H1 (cell line): ENCODE measurements at regions not wholly inside any gene's neighbourhood (a gene's known extent, or its start where the extent isn't known, plus 50 kb on each side); places are given as distances from the start of the nearest gene placed in this dataset.

ENCODE experiments used
- CTCF ChIA-PET: fragments of 300-600 bp; sonication (Branson Sonifier 250); formaldehyde crosslinking; loops from one replicate; lab custom pipeline; 2021; ENCODE audit not compliant: partially characterized antibody; lab: Charles Lee
- POLR2A ChIA-PET: fragments of 300-600 bp; sonication (Branson Sonifier 250); formaldehyde crosslinking; loops from one replicate; lab custom pipeline; 2021; ENCODE audit warnings: inconsistent platforms; ENCODE audit not compliant: partially characterized antibody; lab: Charles Lee
- DNase-seq, 2 experiments: peaks; one replicate each; pipeline versions ENCODE4 v3.0.0 to v3.0.0-alpha.2; 2010 to 2022; ENCODE audit warnings: low spot score in 2 of 2, low read depth in 1 of 2, mixed read lengths in 1 of 2
- FAIRE-seq: peaks from 2 replicates; lab custom pipeline; 2011; peaks lifted over from hg19 to GRCh38; lab: Jason Lieb, UNC
- H2AFZ ChIP-seq: 2 replicates; pipeline ENCODE4 v1.8.1; 2012; ENCODE audit warnings: low read length, inconsistent platforms
- H2AK5ac ChIP-seq: 2 replicates; pipeline ENCODE4 v1.6.1; 2013; ENCODE audit warnings: low read depth, low read length
- H2BK120ac ChIP-seq: replicated peaks from 2 replicates; pipeline ENCODE3; 2013; ENCODE audit warnings: low read depth, low read length, inconsistent platforms
- H2BK12ac ChIP-seq: 2 replicates; pipeline ENCODE4 v1.6.1; 2013; ENCODE audit warnings: low read depth, low read length
- H2BK15ac ChIP-seq: 2 replicates; pipeline ENCODE4 v1.6.1; 2013; ENCODE audit warnings: low read length
- H2BK20ac ChIP-seq: 2 replicates; pipeline ENCODE4 v1.6.1; 2013; ENCODE audit warnings: low read length
- H2BK5ac ChIP-seq: 2 replicates; pipeline ENCODE4 v1.6.1; 2013; ENCODE audit warnings: low read depth, low read length
- H3K14ac ChIP-seq: 2 replicates; pipeline ENCODE4 v1.6.1; 2013; ENCODE audit warnings: inconsistent platforms; ENCODE audit not compliant: insufficient read length
- H3K18ac ChIP-seq: 2 replicates; pipeline ENCODE4 v1.6.1; 2013; ENCODE audit warnings: low read length; ENCODE audit errors: extremely low read depth
- H3K23ac ChIP-seq: 2 replicates; pipeline ENCODE4 v1.6.1; 2013; ENCODE audit warnings: inconsistent platforms; ENCODE audit not compliant: insufficient read length
- H3K23me2 ChIP-seq: 2 replicates; pipeline ENCODE4 v1.6.1; 2013; ENCODE audit warnings: low read depth, low read length
- H3K27ac ChIP-seq: 2 replicates; pipeline ENCODE4 v1.6.1; 2011; ENCODE audit warnings: low read depth, low read length, inconsistent platforms
- H3K27me3 ChIP-seq, 4 experiments: replicated peaks in 1 of 4; 1 replicate in 1 of 4; 2 replicates in 3 of 4; pipeline versions ENCODE4 v1.6.1 to v1.8.1; 2011 to 2013; ENCODE audit warnings: low read length in 3 of 4, mild to moderate bottlenecking in 3 of 4, inconsistent platforms in 2 of 4, mixed read lengths in 2 of 4, moderate library complexity in 1 of 4; ENCODE audit not compliant: control insufficient read depth in 3 of 4, insufficient read depth in 3 of 4; ENCODE audit errors: extremely low read depth in 1 of 4
- H3K36me3 ChIP-seq, 4 experiments: 2 replicates each; pipeline versions ENCODE4 v1.6.1 to v1.8.1; 2011 to 2013; ENCODE audit warnings: mild to moderate bottlenecking in 4 of 4, low read length in 3 of 4, moderate library complexity in 2 of 4, control low read depth in 1 of 4, inconsistent platforms in 1 of 4; ENCODE audit not compliant: insufficient read depth in 4 of 4, control insufficient read depth in 2 of 4
- H3K4ac ChIP-seq: replicated peaks from 2 replicates; pipeline ENCODE3; 2013; ENCODE audit warnings: low read length, low read depth, mixed read lengths, inconsistent platforms; ENCODE audit not compliant: insufficient read length
- H3K4me1 ChIP-seq, 4 experiments: replicated peaks in 1 of 4; 1 replicate in 1 of 4; 2 replicates in 3 of 4; pipeline versions ENCODE4 v1.6.1 to v1.8.1; 2011 to 2013; ENCODE audit warnings: low read length in 3 of 4, inconsistent platforms in 2 of 4, mixed read lengths in 1 of 4; ENCODE audit not compliant: insufficient read depth in 4 of 4, control insufficient read depth in 3 of 4
- H3K4me2 ChIP-seq, 2 experiments: 2 replicates each; pipeline versions ENCODE4 v1.6.1 to v1.8.1; 2011 to 2013; ENCODE audit warnings: low read depth in 2 of 2, low read length in 2 of 2, control low read depth in 1 of 2, inconsistent platforms in 1 of 2, mild to moderate bottlenecking in 1 of 2; ENCODE audit not compliant: insufficient read depth in 1 of 2
- H3K4me3 ChIP-seq, 4 experiments: fragments of 200-600, 300-600 bp in 1 of 4; sonication (generic), shearing (Covaris generic), sonication (Bioruptor Twin) in 1 of 4; 2 replicates each; pipeline versions ENCODE4 v1.5.1 to v1.8.1; 2011 to 2016; ENCODE audit warnings: low read length in 4 of 4, low read depth in 3 of 4, control low read depth in 2 of 4, inconsistent platforms in 2 of 4, mild to moderate bottlenecking in 2 of 4, mixed read lengths in 1 of 4, moderate library complexity in 1 of 4; ENCODE audit not compliant: insufficient read depth in 2 of 4; ENCODE audit errors: extremely low read depth in 1 of 4
- H3K56ac ChIP-seq: replicated peaks from 2 replicates; pipeline ENCODE3; 2013; ENCODE audit warnings: low read depth, mild to moderate bottlenecking, mixed read lengths, low read length, inconsistent platforms; ENCODE audit not compliant: insufficient read length
- H3K79me1 ChIP-seq: 2 replicates; pipeline ENCODE4 v1.6.1; 2013; ENCODE audit warnings: low read depth, low read length, control low read depth
- H3K79me2 ChIP-seq, 2 experiments: 2 replicates each; pipeline versions ENCODE4 v1.6.1 to v1.8.1; 2012 to 2013; ENCODE audit warnings: low read length in 2 of 2, mild to moderate bottlenecking in 2 of 2, inconsistent platforms in 1 of 2; ENCODE audit not compliant: insufficient read depth in 2 of 2, control insufficient read depth in 1 of 2
- H3K9ac ChIP-seq, 4 experiments: replicated peaks in 1 of 4; 1 replicate in 1 of 4; 2 replicates in 3 of 4; pipeline versions ENCODE4 v1.6.1 to v1.8.1; 2011 to 2013; ENCODE audit warnings: low read depth in 3 of 4, low read length in 3 of 4, control low read depth in 2 of 4, mild to moderate bottlenecking in 2 of 4, moderate library complexity in 2 of 4, inconsistent platforms in 1 of 4; ENCODE audit errors: extremely low read depth in 1 of 4
- H3K9me3 ChIP-seq, 2 experiments: 2 replicates each; pipeline versions ENCODE4 v1.6.1 to v1.8.1; 2012 to 2013; ENCODE audit warnings: mild to moderate bottlenecking in 2 of 2, moderate library complexity in 2 of 2, control low read depth in 1 of 2, inconsistent platforms in 1 of 2, low read depth in 1 of 2, low read length in 1 of 2, mixed read lengths in 1 of 2; ENCODE audit not compliant: insufficient read depth in 2 of 2
- H4K20me1 ChIP-seq, 2 experiments: replicated peaks in 1 of 2; 2 replicates each; pipeline versions ENCODE3 to v1.8.1; 2011 to 2013; ENCODE audit warnings: inconsistent platforms in 2 of 2, low read length in 2 of 2, mild to moderate bottlenecking in 1 of 2; ENCODE audit not compliant: insufficient read depth in 2 of 2, control insufficient read depth in 1 of 2
- H4K5ac ChIP-seq: 2 replicates; pipeline ENCODE4 v1.6.1; 2013; ENCODE audit warnings: low read length, low read depth, mixed read lengths, inconsistent platforms; ENCODE audit not compliant: insufficient read length
- H4K8ac ChIP-seq: 2 replicates; pipeline ENCODE4 v1.8.0; 2013; ENCODE audit warnings: mild to moderate bottlenecking, moderate library complexity, low read length, inconsistent platforms; ENCODE audit not compliant: insufficient read depth; ENCODE audit errors: extremely low read depth
- H4K91ac ChIP-seq: replicated peaks from 2 replicates; pipeline ENCODE3; 2013; ENCODE audit warnings: low read length, mixed read lengths, inconsistent platforms; ENCODE audit not compliant: insufficient read length
- SP4 ChIP-seq: IDR thresholded peaks from 2 replicates; pipeline ENCODE4 v1.6.1; 2012; ENCODE audit warnings: low read length, inconsistent platforms
- WGBS, 2 experiments: shearing (Covaris generic) in 1 of 2; methylation state at CpG; one replicate each; pipeline versions ENCODE4 v1.1.6 to v1.1.7; 2013 to 2015; ENCODE audit warnings: low lambda C conversion rate in 2 of 2, mixed read lengths in 2 of 2, inconsistent platforms in 1 of 2, low coverage in 1 of 2, missing lambda C conversion rate in 1 of 2; ENCODE audit not compliant: insufficient replicate concordance in 2 of 2, insufficient coverage in 1 of 2, insufficient read length in 1 of 2; ENCODE audit errors: extremely low coverage in 1 of 2, missing lambda C conversion rate in 1 of 2; 5-methylcytosine and 5-hydroxymethylcytosine counted together

- POLR2A ChIA-PET, result interaction anchor here (0.7 to 1.1 kb wide), 3 partner anchors 12 to 1212 kb away, joined by 3 to 4 read pairs (median 4); no protein-coding TSS in a partner anchor
Measured at GRCh38 chr16:87177673-87178072, 139.5 kb downstream of the C16orf95 start.

More at GRCh38 chr16:87177673-87178072, 139.5 kb downstream of the C16orf95 start:
- H4K20me1 ChIP-seq, result no peaks in the 10 kb centered on the region
- H3K4me2 ChIP-seq, result peak overlapping the region; percentile 59 to 68
- H3K9me3 ChIP-seq, result no peaks in the 10 kb centered on the region
- H3K4me1 ChIP-seq, result peaks cover 0 to 16% (median 9%) of the 10 kb centered on the region in 4 experiments; a peak in 6 of 7 replicates
- no peak overlapping the region for H3K56ac ChIP-seq
- peaks cover 0 to 6% (median 1%) of the 10 kb centered on the region in 4 experiments; a peak in 3 of 7 replicates for H3K27me3 ChIP-seq
- H2BK12ac ChIP-seq, result no peak overlapping the region
- no peak for FAIRE-seq
- no peak overlapping the region for H4K5ac ChIP-seq
- H3K27ac ChIP-seq, result no peak overlapping the region
- no peak overlapping the region for H3K4ac ChIP-seq
- CTCF ChIA-PET, result interaction anchor here (0.9 to 3.0 kb wide), 10 partner anchors 12 to 613 kb away, joined by 3 to 13 read pairs (median 4); no protein-coding TSS in a partner anchor
- H3K18ac ChIP-seq, result no peak overlapping the region; the same call in 1 of the 2 replicates
- no peak overlapping the region for H2BK15ac ChIP-seq
- no peak for DNase-seq
- H3K36me3 ChIP-seq, result no peaks in the 10 kb centered on the region
- peak overlapping the region; percentile 0 to 50 (median 20); a peak in 4 of 8 replicates for H3K4me3 ChIP-seq
- no peak overlapping the region for H2AK5ac ChIP-seq
- no peaks in the 10 kb centered on the region for H3K79me1 ChIP-seq
- peak overlapping the region; percentile 11 for H4K91ac ChIP-seq
- 0 out of 2 replicates have a peak overlapping the region, but pooled peaks have one; percentile 52 for H2BK5ac ChIP-seq
- H3K23ac ChIP-seq, result no peak overlapping the region
- no peak overlapping the region for H3K14ac ChIP-seq
- H4K8ac ChIP-seq, result no peak overlapping the region
- H2AFZ ChIP-seq, result peak overlapping the region; percentile 80
- H3K23me2 ChIP-seq, result peaks cover 6% of the 10 kb centered on the region; the same call in 1 of the 2 replicates
- TF ChIP-seq SP4, result no peak
- TF ChIP-seq, all 59 proteins: peak for 0
- H3K79me2 ChIP-seq, result no peaks in the 10 kb centered on the region
- H2BK20ac ChIP-seq, result peak overlapping the region; percentile 72; the same call in 1 of the 2 replicates
- no peak overlapping the region for H2BK120ac ChIP-seq
- no peak overlapping the region; a peak in 1 of 7 replicates for H3K9ac ChIP-seq
- 70% methylated on average over 8 of the region's 15 CpGs; no CpG with 5 or more reads in 1 of the 2 experiments for WGBS, 2 experiments
